IPS-18c (cell line): ENCODE measurements at regions not wholly inside any gene's neighbourhood (a gene's known extent, or its start where the extent isn't known, plus 50 kb on each side); places are given as distances from the start of the nearest gene placed in this dataset.
"Not testable (repeated sequence)": the region's sequence is repeated elsewhere in the genome, so short reads cannot be mapped to it uniquely, and the experiment has no call there.

Source experiments
- H3K4me3 ChIP-seq: 2 replicates; pipeline ENCODE4 v1.7.0; 2013; ENCODE audit warnings: low read depth, mild to moderate bottlenecking, low read length, moderate library complexity; ENCODE audit not compliant: insufficient read depth
- H3K9me3 ChIP-seq: one replicate; pipeline ENCODE4 v1.6.1; 2013; ENCODE audit warnings: mild to moderate bottlenecking, low read length, moderate library complexity; ENCODE audit not compliant: control insufficient read depth, insufficient read depth

DNA sequence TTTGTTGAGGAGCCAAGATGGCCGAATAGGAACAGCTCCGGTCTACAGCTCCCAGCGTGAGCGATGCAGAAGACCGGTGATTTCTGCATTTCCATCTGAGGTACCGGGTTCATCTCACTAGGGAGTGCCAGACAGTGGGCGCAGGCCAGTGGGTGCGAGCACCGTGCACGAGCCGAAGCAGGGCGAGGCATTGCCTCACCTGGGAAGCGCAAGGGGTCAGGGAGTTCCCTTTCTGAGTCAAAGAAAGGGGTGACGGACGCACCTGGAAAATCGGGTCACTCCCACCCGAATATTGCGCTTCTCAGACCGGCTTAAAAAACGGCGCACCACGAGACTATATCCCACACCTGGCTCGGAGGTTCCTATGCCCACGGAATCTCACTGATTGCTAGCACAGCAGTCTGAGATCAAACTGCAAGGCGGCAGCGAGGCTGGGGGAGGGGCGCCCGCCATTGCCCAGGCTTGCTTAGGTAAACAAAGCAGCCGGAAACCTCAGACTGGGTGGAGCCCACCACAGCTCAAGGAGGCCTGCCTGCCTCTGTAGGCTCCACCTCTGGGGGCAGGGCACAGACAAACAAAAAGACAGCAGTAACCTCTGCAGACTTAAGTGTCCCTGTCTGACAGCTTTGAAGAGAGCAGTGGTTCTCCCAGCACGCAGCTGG, 417.7 kb upstream of the POU3F2 start:
- not testable (repeated sequence) for H3K4me3 ChIP-seq, H3K9me3 ChIP-seq

DNA sequence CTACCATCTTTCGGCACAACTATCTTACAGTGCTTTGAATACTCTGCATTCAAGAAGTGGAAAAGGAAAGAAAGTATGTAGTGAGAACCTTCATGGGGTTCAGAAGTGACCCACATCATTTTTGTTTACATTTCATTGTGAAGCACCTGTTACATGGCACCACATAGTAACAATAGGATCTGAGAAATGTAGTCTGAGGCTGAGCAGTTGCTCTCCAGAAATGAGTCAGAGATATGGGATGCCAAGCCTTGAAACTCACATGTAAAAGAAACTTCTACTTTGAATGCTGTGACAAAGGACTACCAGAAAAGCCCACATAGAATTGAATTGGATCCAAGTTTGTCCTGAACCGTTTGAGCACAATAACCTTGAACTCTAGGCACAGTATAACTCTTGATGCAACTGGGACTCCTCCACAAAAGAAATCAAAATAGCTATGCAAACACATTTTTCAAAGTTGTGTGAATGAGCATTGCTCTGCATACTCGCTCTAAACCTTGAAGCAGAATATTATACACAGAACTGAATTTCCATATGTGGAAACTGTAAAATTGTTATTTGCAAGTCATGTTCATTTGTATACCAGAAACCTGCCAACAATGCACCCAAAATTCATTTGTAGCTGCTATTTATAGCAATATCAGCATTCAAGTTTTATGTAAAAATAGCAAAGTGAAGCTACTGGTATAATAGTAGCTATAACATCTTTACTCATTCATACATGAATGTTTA, 400.9 kb upstream of the POU3F2 start:
- Histone ChIP-seq H3K9me3 (no peaks in the 10 kb centered on the region), H3K4me3 (no peak overlapping the region)

DNA sequence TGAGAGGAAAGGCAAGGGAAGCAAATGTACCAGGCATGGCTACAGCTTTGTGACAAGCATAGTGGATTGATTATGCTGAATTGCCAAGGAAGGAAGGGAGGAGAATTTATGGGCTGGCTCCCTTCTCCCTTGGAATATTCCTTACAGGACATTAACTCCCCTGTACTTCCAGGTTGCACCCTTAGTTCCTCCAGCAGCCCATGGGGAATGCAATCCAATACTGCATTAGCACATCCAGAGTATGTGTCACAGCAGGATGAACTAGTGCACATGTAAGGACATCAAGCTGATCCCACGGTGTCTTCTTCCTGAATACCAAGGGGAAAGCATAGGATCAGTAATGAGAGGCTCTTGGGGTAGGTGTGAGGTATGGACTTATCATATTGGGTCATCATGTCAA, 390.7 kb upstream of the POU3F2 start:
- Histone ChIP-seq H3K4me3 (no peak overlapping the region; the same call in 1 of the 2 replicates), H3K9me3 (no peaks in the 10 kb centered on the region)

DNA sequence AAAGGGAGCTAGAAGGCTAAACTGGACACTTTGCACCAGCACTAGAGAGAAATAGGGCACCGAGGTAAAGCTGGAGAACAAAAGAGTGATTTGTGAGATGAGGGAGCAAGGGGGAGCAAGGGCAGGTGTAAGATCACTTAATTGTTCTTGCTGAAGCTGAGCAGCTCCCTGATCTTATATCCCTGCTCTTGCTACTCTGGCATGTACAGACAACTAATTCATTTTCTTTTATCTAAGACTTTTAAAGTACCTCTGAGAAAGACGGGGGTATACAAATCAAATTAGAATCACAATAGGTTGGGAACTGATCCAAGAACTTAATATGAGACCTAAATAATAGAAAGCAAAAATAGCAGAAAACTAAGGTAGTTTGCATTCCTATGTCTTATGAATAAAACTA, 381.7 kb upstream of the POU3F2 start:
- no peak overlapping the region for H3K4me3 ChIP-seq
- H3K9me3 ChIP-seq: no peaks in the 10 kb centered on the region

DNA sequence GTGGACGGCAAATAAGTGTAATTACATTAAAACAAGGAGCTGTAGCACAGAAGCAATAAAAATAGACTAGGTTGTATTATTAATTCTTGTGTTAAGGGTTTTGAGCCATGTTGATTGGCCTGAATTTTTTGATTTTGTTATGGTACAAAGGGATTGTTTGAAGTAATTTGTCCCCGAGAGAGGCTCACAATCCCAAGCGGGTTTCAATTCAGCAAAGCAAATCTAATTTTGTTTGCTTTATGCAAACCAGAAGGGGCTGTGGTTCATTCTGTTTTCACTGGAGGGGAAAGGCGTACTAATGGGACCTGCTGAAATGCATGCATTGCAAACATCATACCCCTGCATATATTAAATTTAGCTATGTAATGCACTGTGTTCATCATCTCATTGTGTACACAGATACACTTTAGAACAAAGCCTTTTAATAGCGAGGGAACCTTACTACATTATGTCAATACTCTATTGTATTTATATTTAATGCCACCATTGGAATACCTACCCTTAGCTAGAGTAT, 379.5 kb upstream of the POU3F2 start:
- no peaks in the 10 kb centered on the region for H3K9me3 ChIP-seq
- H3K4me3 ChIP-seq: no peak overlapping the region

DNA sequence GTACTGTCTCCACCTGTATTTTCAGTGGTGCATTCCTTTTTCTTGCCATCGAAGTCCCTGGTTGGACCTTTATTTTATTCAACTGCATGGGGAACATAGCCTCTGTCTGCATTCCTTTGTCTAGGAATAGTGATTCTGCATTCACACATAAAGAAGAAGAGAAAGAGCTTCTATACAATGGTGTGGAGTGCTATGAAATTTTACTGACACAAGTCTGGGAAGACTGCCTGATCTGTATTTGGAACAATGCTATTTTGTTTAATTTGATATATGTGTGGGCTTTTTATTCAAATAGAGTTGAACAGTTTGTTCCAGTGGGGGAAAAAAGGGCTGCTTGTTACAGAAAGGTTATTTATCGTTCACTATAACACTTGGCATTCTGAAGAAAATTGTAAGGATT, 375.7 kb upstream of the POU3F2 start:
- H3K9me3 ChIP-seq: no peaks in the 10 kb centered on the region
- no peak overlapping the region for H3K4me3 ChIP-seq

DNA sequence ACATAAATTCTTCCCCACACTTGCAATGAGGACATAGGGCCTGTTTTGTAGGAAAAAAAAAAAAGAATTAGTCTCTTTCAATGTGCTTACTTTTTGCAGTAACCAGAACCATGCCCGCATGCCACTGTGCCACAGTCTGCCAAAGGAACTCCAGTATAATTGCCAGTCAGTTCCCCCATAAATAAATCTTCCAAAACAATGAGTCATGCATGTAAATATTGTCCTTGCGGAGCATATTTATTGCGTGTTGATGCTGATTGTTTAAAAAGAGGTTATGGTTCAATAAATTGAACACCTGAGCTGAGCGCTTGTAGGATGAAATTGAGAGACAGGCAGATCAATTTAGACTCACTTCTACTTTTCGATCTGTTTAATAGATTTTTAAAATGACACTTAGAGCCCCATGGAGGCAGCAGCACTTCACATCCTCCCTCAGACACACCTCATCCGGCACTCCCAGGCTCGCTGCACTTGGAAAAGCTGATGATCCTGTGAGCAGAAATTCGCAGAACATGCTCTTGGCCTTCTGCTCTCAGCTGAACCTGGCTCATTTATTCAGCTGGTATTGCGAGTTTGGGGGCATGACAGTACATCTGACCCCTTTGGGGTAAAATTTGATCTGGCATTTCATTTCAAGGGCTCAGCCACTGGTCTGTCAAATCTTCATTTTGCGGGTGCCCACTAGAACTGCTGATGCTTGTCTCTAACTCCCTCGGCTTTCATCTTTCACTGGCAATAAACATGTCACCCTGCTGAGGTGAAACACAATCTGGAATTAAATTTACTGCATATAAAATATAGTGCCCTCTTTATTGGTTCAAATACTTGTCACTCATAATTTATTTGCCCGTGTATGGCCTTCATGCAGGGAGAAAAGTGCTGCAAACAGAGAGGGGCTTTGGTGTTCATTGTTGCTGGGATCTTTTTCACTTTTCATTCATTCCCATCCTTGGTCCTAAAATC, 371.1 kb upstream of the POU3F2 start:
- Histone ChIP-seq H3K4me3 (no peak overlapping the region), H3K9me3 (no peaks in the 10 kb centered on the region)

DNA sequence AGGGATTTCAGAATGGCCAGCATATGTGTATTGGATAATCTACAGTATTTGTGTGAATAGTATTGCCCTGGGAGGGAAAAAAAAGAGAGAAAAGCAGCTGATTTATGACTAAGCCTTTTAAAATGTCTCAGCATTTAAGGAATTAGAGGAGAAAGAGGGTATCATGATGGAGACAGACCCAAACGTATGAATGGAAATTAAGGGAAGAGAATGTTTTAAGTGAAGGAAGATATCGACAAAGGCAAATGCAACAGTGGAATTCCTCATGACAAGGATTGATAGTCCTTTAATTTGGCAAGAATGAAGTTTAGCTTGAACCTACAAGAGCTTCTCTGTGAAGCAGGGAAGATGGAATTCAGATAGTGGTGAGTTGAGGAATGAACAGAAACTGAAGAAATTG, 367.3 kb upstream of the POU3F2 start:
- Histone ChIP-seq H3K9me3 (no peaks in the 10 kb centered on the region), H3K4me3 (no peak overlapping the region)

DNA sequence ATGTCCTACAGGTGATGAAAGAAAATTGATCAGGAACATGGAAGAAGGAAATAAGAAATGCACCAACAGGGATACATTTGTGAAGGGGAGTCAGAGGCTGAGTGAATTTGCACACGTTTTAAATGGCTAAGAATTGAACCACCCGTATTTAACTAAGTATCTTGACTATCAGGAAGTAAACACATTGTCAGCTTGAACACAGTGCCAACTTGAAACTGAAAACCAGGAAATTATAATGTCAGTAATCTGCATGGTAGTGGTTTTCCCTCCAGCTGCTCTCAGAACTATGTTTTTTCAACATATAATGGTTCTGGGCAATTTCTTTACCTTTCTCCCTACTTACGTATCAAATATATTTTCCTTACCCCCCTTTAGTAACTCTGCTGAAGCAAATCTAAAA, 366.5 kb upstream of the POU3F2 start:
- no peaks in the 10 kb centered on the region for H3K9me3 ChIP-seq

DNA sequence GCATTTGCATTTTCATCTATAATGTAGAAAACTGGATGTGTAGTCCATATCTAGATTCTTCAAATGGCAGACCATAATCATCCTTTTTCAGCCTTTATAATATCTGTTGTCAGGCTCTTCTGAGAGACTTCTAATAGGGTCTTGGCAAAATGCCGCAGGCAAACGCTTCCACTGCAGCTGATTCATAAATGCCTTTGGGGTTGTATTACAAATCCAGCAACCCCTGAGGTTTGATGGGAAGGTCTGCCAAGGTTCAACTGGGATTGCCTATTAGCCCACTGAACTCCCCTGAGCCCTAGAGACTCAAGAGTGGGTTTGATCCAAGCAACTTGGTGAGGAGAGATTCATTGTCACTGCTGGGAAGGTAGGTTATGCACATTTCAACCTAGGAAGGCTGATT, 365.2 kb upstream of the POU3F2 start:
- Histone ChIP-seq H3K9me3 (no peaks in the 10 kb centered on the region), H3K4me3 (no peak overlapping the region)

More for the DNA sequence above, 366.5 kb upstream of the POU3F2 start:
- H3K4me3 ChIP-seq: no peak overlapping the region

DNA sequence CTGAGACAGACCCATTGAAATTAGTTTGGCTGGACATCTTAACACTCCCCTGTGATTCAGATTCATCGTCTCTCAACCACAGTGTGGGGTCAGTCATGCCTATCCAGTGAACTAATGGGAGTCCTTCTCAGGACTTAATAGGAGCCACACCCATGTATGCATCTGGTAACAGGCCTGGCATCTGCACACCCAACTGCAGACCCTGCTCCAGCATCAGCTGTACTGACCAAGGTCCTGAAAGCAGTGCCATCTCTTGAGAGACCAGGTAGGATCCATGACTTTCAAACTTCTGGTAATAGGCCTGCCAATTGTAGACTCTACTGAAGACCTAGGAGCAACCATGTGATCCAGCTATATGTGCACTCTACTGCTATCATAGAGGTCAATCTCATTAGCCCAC, 363.6 kb upstream of the POU3F2 start:
- H3K4me3 ChIP-seq: no peak overlapping the region

DNA sequence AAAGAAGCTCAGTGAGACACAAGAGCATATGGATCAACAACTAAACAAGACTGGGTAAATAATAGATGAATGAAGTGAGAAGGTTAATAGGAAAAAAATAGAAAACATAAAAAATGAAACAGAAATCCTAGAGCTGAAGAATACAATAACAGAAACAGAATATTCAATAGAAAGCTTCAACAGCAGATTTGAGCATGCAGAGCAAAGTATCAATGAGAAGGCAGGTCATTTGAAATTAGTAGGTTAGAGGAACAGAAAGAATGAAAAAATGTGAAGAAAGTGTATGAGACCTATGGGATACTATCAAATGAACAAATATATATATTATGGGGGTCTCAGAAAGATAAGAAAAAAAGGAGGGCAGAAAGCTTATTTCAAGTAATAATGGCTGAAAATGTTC, 362.9 kb upstream of the POU3F2 start:
- Histone ChIP-seq H3K4me3 (no peak overlapping the region), H3K9me3 (no peaks in the 10 kb centered on the region)

More for the DNA sequence above, 363.6 kb upstream of the POU3F2 start:
- H3K9me3 ChIP-seq: no peaks in the 10 kb centered on the region

DNA sequence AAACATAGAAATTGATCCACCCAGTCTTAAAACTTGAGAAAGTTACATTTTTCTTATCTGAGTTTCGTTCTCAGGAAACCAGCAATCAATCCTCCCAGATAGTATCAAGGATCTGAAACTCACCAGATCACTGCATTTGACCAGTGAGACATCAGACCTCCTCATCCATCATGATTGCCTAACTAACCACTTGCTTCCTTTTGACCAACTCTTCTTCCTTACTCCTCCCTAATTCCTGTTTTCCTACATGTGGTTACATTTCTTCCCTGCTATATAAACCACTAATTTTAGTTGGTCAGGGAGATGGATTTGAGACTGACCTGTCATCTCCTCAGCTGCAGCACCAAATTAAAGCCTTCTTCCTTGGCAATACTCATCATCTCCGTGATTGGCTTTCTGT, 357.1 kb upstream of the POU3F2 start:
- H3K4me3 ChIP-seq: no peak overlapping the region
- no peaks in the 10 kb centered on the region for H3K9me3 ChIP-seq

DNA sequence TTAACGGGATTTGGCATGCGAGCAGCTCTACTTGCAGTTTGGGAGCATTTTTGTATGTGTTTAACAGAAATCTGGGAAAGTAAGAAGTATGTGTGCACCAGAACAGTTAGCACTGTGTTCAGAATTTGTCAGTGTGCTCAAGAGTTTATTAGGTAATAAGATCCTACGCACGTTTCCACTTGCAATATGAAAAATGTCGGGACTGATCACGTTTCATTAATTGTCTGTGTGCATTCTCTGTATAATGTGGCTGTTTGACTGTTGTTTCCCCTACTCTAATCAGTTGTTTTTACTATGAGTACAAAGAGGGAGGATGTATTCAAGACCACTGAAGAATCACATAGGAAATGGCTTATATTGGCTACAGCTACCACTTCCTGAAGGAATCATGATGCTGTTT, 349.7 kb upstream of the POU3F2 start:
- H3K4me3 ChIP-seq: no peak overlapping the region
- H3K9me3 ChIP-seq: no peaks in the 10 kb centered on the region

DNA sequence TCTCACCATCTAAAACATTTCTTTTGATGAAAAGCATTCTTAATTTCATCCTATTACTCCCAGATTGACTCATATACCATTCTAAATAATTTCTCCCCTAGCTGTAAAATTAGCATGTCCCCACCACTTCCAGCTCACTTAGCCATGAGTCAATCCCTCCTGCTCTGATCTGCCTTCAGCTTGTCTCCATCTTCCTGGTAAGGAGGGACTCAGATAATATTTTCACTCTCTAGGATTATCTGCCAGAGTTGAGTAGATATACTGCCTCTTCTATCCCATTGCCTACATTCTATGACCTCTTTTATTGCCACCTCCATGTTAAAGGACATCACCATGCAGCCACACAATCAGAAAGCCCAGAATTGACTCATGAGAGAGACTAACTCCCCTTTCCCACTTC, 348.8 kb upstream of the POU3F2 start:
- no peak overlapping the region for H3K4me3 ChIP-seq
- H3K9me3 ChIP-seq: no peaks in the 10 kb centered on the region

DNA sequence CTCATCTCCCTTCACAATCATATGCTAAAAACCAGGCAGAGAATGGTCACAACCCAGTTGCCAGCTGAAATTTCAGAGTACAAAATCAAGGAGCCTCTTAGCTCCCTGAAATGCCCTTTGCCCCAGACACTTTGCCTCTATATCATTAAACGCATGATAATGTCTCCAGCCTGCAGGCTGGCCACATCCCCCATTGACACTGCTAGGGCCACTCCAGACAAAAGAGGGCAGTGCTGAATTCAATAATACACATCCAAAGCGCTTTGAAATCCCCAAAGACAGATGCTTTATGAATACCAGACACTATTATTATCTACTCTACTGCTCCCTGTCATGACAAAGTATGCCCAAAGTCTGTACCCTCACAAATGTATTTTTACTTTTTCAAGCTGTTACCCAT, 348.3 kb upstream of the POU3F2 start:
- Histone ChIP-seq H3K9me3 (no peaks in the 10 kb centered on the region), H3K4me3 (no peak overlapping the region)

DNA sequence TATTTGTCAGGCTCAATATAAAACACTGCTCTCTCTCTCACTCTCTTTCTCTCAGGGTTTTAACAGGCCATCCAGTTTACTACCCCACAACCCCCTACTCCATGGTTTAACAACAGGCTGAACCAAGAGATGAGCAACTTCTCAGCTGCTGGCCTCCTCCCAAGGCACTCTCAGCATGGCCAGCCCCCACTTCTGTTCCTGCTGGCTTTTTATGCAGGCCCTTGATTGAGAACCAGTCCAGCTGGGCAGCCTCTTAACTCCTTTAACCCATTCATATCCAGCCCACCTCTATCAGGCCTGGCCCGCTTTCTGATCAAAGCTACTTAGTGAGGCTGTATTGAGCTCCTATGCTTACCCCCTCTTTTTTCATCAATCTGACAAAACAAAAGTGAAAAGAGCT, 346.8 kb upstream of the POU3F2 start:
- no peaks in the 10 kb centered on the region for H3K9me3 ChIP-seq
- no peak overlapping the region for H3K4me3 ChIP-seq
